Lower leg skin (tissue), 3 donors: ENCODE measurements at regions not wholly inside any gene's neighbourhood (a gene's known extent, or its start where the extent isn't known, plus 50 kb on each side); places are given as distances from the start of the nearest gene placed in this dataset.
"Not testable (repeated sequence)": the region's sequence is repeated elsewhere in the genome, so short reads cannot be mapped to it uniquely, and the experiment has no call there.

ENCODE experiments used
- POLR2A ChIP-seq, 2 donors: fragments of 450-650 bp; IDR thresholded peaks; one replicate each; pipeline ENCODE4 v1.6.1; 2016 to 2017; ENCODE audit warnings: antibody characterized with exemption in 2 of 2, mild to moderate bottlenecking in 1 of 2, moderate library complexity in 1 of 2
- TF ChIP-seq, protein P1 (sequence below), 3 donors: fragments of 450-650 bp; IDR thresholded peaks; one replicate each; pipeline ENCODE4 v1.5.1; 2016; ENCODE audit warnings: antibody characterized with exemption in 3 of 3, mild to moderate bottlenecking in 3 of 3, moderate library complexity in 2 of 3

DNA sequence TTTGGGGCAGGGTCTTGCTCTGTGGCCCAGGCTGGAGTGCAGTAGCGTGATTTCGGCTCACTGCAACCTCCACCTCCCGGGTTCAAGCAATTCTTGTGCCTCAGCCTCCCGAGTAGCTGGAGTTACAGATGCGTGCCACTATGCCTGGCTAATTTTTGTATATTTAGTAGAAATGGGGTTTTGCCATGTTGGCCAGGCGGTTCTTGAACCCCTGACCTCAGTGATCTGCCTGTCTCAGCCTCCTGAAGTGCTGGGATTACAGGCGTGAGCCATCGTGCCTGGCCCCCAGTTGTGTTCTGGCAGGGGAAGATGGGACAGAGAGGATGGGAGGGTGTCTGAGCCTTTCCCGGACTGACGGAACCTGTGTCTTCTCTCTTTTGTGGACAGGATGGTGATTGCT lies 111.3 kb upstream of the SERF1B start:
- TF ChIP-seq, protein P1, sequence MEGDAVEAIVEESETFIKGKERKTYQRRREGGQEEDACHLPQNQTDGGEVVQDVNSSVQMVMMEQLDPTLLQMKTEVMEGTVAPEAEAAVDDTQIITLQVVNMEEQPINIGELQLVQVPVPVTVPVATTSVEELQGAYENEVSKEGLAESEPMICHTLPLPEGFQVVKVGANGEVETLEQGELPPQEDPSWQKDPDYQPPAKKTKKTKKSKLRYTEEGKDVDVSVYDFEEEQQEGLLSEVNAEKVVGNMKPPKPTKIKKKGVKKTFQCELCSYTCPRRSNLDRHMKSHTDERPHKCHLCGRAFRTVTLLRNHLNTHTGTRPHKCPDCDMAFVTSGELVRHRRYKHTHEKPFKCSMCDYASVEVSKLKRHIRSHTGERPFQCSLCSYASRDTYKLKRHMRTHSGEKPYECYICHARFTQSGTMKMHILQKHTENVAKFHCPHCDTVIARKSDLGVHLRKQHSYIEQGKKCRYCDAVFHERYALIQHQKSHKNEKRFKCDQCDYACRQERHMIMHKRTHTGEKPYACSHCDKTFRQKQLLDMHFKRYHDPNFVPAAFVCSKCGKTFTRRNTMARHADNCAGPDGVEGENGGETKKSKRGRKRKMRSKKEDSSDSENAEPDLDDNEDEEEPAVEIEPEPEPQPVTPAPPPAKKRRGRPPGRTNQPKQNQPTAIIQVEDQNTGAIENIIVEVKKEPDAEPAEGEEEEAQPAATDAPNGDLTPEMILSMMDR (IDR thresholded peaks at IDR 0.05): not testable (repeated sequence)
- not testable (repeated sequence) for TF ChIP-seq POLR2A (IDR thresholded peaks at IDR 0.05)
